Nephron progenitor cell (in vitro differentiated cells): ENCODE measurements at regions not wholly inside any gene's neighbourhood (a gene's known extent, or its start where the extent isn't known, plus 50 kb on each side); places are given as distances from the start of the nearest gene placed in this dataset.

Experiments
- DNase-seq: peaks from one replicate; pipeline ENCODE4 v3.0.0; 2021
- H3K27ac Mint-ChIP-seq: 2 replicates; pipeline ENCODE4 v1.8.0; 2021; ENCODE audit warnings: mild to moderate bottlenecking, moderate library complexity, mixed read lengths
- H3K27me3 Mint-ChIP-seq: 2 replicates; pipeline ENCODE4 v1.8.0; 2021; ENCODE audit warnings: mild to moderate bottlenecking, low read depth, mixed read lengths; ENCODE audit not compliant: poor library complexity
- H3K36me3 Mint-ChIP-seq: 2 replicates; pipeline ENCODE4 v1.8.0; 2021; ENCODE audit warnings: low read depth, mixed read lengths
- H3K4me1 Mint-ChIP-seq: 2 replicates; pipeline ENCODE4 v1.8.0; 2021; ENCODE audit warnings: mixed read lengths
- H3K4me3 Mint-ChIP-seq: 2 replicates; pipeline ENCODE4 v1.8.0; 2021; ENCODE audit warnings: mild to moderate bottlenecking, moderate library complexity, mixed read lengths
- H3K9me3 Mint-ChIP-seq: 2 replicates; pipeline ENCODE4 v1.8.0; 2021; ENCODE audit warnings: mild to moderate bottlenecking, moderate library complexity, mixed read lengths
- CTCF ChIP-seq: fragments of 200-600 bp; sonication (generic); IDR thresholded peaks from 2 replicates; pipeline ENCODE4 v1.5.0; 2021; ENCODE audit warnings: antibody characterized with exemption

- TF ChIP-seq CTCF, result no peak
- Mint-ChIP-seq H3K27me3 (no peaks in the 10 kb centered on the region), H3K4me3 (no peak overlapping the region), H3K4me1 (no peaks in the 10 kb centered on the region), H3K9me3 (no peaks in the 10 kb centered on the region), H3K27ac (no peak overlapping the region), H3K36me3 (no peaks in the 10 kb centered on the region)
- no peak for DNase-seq
Measured at GRCh38 chr4:146124023-146124680, 51.4 kb upstream of the LSM6 start.

DNA sequence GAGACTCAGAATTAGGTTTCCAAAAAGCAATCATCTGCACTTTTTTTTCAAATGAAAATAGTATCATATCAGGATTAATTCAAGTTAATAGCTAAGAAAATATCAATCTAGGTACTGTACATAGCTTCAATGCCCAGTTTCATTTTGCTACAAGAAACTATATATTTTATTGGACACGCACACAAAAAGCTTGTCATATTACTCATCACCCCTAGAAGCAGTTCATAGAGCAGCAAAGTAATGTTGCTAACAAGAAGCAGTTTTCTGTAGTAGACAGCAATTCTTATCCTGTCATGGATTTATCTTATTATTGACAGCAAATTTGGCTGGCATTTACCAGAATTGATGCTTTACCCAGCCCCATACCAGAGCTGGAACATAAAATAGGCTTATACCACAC lies 52.3 kb upstream of the LSM6 start:
- H3K9me3 Mint-ChIP-seq, result no peaks in the 10 kb centered on the region
- H3K27ac Mint-ChIP-seq, result no peak overlapping the region
- no peak for TF ChIP-seq CTCF
- H3K27me3 Mint-ChIP-seq, result no peaks in the 10 kb centered on the region
- H3K36me3 Mint-ChIP-seq, result no peaks in the 10 kb centered on the region
- H3K4me3 Mint-ChIP-seq, result no peak overlapping the region
- no peak for DNase-seq
- no peaks in the 10 kb centered on the region for H3K4me1 Mint-ChIP-seq

DNA sequence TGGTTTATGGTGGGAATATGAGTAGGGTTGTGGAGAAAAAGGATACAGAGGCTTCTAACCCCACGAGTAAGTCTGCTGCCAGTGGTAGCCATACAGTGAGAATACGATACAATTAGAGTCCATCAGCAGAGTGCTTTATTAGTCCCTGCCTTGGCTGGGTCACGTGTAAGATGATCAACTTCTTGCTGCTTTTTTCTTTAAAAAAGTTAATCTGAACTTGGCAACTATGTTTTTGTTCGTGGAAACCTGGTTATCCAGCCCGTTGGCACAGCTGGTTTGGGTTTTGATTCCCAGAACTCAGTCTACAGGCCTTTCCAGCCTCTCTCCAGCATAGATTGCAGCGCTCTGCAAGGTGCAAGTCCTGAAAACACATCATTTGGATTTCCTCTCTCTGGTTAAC lies 53.1 kb upstream of the LSM6 start:
- no peaks in the 10 kb centered on the region for H3K27me3 Mint-ChIP-seq
- H3K4me3 Mint-ChIP-seq, result no peak overlapping the region
- no peaks in the 10 kb centered on the region for H3K4me1 Mint-ChIP-seq
- no peak for TF ChIP-seq CTCF
- no peaks in the 10 kb centered on the region for H3K36me3 Mint-ChIP-seq
- H3K9me3 Mint-ChIP-seq, result peaks cover 4% of the 10 kb centered on the region
- DNase-seq, result no peak
- H3K27ac Mint-ChIP-seq, result no peak overlapping the region

GRCh38 chr4:146121757-146122156 lies 53.8 kb upstream of the LSM6 start:
- Mint-ChIP-seq H3K36me3 (no peaks in the 10 kb centered on the region), H3K27ac (no peak overlapping the region), H3K4me1 (no peaks in the 10 kb centered on the region), H3K27me3 (no peaks in the 10 kb centered on the region), H3K4me3 (no peak overlapping the region), H3K9me3 (peaks cover 7% of the 10 kb centered on the region)
- no peak for TF ChIP-seq CTCF
- no peak for DNase-seq

- no peaks in the 10 kb centered on the region for H3K36me3 Mint-ChIP-seq
- H3K9me3 Mint-ChIP-seq, result peaks cover 13% of the 10 kb centered on the region
- no peak overlapping the region for H3K4me3 Mint-ChIP-seq
- TF ChIP-seq CTCF, result no peak
- no peak overlapping the region for H3K27ac Mint-ChIP-seq
- H3K4me1 Mint-ChIP-seq, result no peaks in the 10 kb centered on the region
- no peak for DNase-seq
- H3K27me3 Mint-ChIP-seq, result peaks cover 8% of the 10 kb centered on the region
Measured at GRCh38 chr4:146119845-146120404, 55.6 kb upstream of the LSM6 start.

- DNase-seq, result no peak
- peaks cover 13% of the 10 kb centered on the region for H3K9me3 Mint-ChIP-seq
- H3K4me3 Mint-ChIP-seq, result no peak overlapping the region
- H3K27ac Mint-ChIP-seq, result no peak overlapping the region
- H3K27me3 Mint-ChIP-seq, result peaks cover 26% of the 10 kb centered on the region
- no peaks in the 10 kb centered on the region for H3K4me1 Mint-ChIP-seq
- no peaks in the 10 kb centered on the region for H3K36me3 Mint-ChIP-seq
- TF ChIP-seq CTCF, result no peak
Measured at GRCh38 chr4:146114066-146114465, 61.5 kb upstream of the LSM6 start.
